Activated T-helper 2 cell treated with anti-CD3 and anti-CD28 coated beads, Interferon-gamma antibody, Interleukin-2, Interleukin-4, amounts not matched to agents 10 μg/mL and 5 μg/mL and 100 μg/mL, durations not matched to agents 14 hours and 24 hours and 36 hours (primary cell): ENCODE measurements at regions not wholly inside any gene's neighbourhood (a gene's known extent, or its start where the extent isn't known, plus 50 kb on each side); places are given as distances from the start of the nearest gene placed in this dataset.

ENCODE experiments used
- DNase-seq: peaks from one replicate; pipeline ENCODE4 v3.0.0; 2021; ENCODE audit warnings: low spot score
- H3K27ac Mint-ChIP-seq: one replicate; pipeline ENCODE4 v1.8.0; 2021; ENCODE audit warnings: mixed read lengths
- H3K27me3 Mint-ChIP-seq: one replicate; pipeline ENCODE4 v1.8.0; 2021; ENCODE audit warnings: low read depth, mixed read lengths
- H3K36me3 Mint-ChIP-seq: one replicate; pipeline ENCODE4 v1.8.0; 2021; ENCODE audit warnings: low read depth, mixed read lengths
- H3K4me1 Mint-ChIP-seq: one replicate; pipeline ENCODE4 v1.8.0; 2021; ENCODE audit warnings: low read depth, mixed read lengths
- H3K4me3 Mint-ChIP-seq: one replicate; pipeline ENCODE4 v1.8.0; 2021; ENCODE audit warnings: low read depth, mild to moderate bottlenecking, moderate library complexity, mixed read lengths
- H3K9me3 Mint-ChIP-seq: one replicate; pipeline ENCODE4 v1.8.0; 2021; ENCODE audit warnings: mixed read lengths
- intact Hi-C: fragments of 100-400 bp; cut with micrococcal nuclease; formaldehyde crosslinking; loops from one replicate; pipeline ENCODE4 v1.15.1; 2023

DNA sequence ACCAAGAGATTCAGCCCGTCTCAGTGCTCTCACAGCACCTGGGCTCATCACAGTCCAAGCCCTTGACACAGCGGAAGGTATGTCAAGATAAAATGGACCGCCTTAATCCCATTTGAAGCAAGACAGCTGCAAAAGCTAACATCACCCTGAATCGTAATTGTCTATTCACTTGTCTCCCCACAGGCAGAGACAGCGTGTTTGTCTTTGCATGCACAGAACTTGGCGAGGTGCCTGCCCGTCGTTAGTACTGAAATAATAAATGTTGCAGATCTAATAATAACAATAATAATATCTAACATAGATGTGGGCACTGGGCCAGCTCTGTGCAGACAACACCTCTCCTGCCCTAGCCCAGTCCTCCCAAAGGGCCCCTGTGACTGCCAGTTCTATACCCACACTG, 271.7 kb downstream of the NPHP4 start:
- Mint-ChIP-seq H3K36me3 (no peaks in the 10 kb centered on the region), H3K9me3 (no peaks in the 10 kb centered on the region), H3K4me1 (no peaks in the 10 kb centered on the region), H3K4me3 (no peak overlapping the region), H3K27ac (no peak overlapping the region), H3K27me3 (no peaks in the 10 kb centered on the region)
- no peak for DNase-seq
- intact Hi-C loops, result no loop called here

DNA sequence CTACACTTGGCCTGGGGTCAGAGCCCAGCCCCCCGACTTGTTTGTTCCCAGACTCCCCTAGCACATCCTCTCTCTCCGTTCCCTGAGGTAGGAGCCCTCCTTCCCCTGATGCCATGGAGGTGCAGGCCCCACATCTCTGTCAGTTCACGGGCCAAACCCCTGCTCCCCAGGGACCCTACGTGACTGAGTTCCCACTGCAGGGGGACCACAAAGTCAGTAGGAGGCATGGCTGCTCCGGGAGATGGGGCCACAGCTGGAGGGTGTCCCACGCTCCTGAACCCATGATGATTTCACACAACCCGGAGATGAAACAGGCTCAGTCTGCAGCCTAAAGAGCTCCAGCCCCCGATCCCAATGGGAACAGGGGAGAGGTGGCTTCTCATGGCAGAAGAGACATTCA, 272.2 kb downstream of the NPHP4 start:
- DNase-seq, result no peak
- no peaks in the 10 kb centered on the region for H3K27me3 Mint-ChIP-seq
- no peaks in the 10 kb centered on the region for H3K9me3 Mint-ChIP-seq
- no peak overlapping the region for H3K4me3 Mint-ChIP-seq
- no peaks in the 10 kb centered on the region for H3K4me1 Mint-ChIP-seq
- intact Hi-C loops, result no loop called here
- H3K36me3 Mint-ChIP-seq, result no peaks in the 10 kb centered on the region
- no peak overlapping the region for H3K27ac Mint-ChIP-seq

DNA sequence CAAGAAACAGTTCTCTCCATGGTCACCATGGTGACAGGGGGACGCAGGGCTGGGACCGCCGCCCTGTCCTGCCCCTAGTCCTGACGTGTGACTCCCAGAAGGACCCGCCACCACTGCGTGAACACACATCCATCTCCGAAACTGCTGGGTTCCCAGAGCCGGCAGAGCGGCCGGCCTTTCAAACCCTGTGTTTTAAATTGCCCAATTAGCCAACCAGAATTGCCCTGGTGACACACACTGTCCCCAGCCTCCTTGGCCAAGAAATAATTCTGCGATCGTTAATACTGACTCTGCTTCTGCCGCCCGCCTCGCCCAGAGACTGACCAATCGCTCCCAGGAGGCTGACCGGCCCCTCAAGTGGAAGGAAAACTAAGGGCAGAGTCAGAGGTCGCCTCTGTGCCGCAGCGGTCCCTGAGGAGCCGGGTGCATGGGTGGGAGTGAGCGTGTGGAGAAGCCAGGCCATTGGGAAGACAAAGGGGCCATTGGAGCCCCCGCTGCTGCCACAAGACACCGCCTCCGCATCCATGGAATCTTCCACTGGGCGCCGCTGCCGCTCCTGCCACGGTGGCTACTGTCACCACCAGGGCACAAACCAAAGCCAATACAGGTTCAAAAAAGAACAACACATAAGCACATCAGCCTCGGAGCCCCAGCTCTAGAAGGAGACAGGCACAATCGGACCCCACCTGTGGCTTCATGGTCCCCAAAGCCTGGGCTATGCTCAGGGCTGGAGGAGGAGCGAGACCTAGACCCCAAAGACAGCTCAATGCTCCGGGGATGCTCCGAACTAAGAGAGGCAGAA, 273.2 kb downstream of the NPHP4 start:
- H3K36me3 Mint-ChIP-seq, result no peaks in the 10 kb centered on the region
- no peaks in the 10 kb centered on the region for H3K4me1 Mint-ChIP-seq
- DNase-seq, result no peak
- no peaks in the 10 kb centered on the region for H3K27me3 Mint-ChIP-seq
- no peak overlapping the region for H3K4me3 Mint-ChIP-seq
- no peaks in the 10 kb centered on the region for H3K9me3 Mint-ChIP-seq
- intact Hi-C loops, result no loop called here
- H3K27ac Mint-ChIP-seq, result no peak overlapping the region

- no peak overlapping the region for H3K4me3 Mint-ChIP-seq
- H3K27ac Mint-ChIP-seq, result no peak overlapping the region
- no peak for DNase-seq
- H3K36me3 Mint-ChIP-seq, result no peaks in the 10 kb centered on the region
- intact Hi-C loops, result no loop called here
- no peaks in the 10 kb centered on the region for H3K4me1 Mint-ChIP-seq
- no peaks in the 10 kb centered on the region for H3K27me3 Mint-ChIP-seq
- H3K9me3 Mint-ChIP-seq, result no peaks in the 10 kb centered on the region
These were observed 275.1 kb downstream of the NPHP4 start for GRCh38 chr1:5717031-5717682.

DNA sequence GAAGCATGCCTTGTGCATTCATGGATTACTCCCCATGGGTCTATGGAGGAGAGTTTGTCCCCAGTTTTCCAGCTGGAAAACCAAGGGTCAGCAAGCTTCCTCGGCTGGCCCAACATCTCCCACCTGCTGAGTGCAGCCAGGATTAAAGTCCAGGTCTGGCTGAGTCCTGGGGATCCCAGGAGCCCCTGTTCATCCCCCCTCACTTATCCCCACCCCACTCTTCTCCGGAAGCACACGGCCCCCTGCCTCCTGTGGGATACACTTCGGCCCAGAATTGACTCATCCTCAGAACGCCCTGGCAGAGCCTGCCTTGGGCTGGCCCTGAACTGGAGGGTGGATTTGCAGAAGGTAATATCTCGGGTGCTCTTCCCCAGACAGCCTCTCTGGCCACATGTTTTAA, 276.1 kb downstream of the NPHP4 start:
- Mint-ChIP-seq H3K4me3 (no peak overlapping the region), H3K27me3 (no peaks in the 10 kb centered on the region), H3K27ac (no peak overlapping the region), H3K9me3 (no peaks in the 10 kb centered on the region), H3K36me3 (no peaks in the 10 kb centered on the region), H3K4me1 (no peaks in the 10 kb centered on the region)
- intact Hi-C loops, result no loop called here
- no peak for DNase-seq

DNA sequence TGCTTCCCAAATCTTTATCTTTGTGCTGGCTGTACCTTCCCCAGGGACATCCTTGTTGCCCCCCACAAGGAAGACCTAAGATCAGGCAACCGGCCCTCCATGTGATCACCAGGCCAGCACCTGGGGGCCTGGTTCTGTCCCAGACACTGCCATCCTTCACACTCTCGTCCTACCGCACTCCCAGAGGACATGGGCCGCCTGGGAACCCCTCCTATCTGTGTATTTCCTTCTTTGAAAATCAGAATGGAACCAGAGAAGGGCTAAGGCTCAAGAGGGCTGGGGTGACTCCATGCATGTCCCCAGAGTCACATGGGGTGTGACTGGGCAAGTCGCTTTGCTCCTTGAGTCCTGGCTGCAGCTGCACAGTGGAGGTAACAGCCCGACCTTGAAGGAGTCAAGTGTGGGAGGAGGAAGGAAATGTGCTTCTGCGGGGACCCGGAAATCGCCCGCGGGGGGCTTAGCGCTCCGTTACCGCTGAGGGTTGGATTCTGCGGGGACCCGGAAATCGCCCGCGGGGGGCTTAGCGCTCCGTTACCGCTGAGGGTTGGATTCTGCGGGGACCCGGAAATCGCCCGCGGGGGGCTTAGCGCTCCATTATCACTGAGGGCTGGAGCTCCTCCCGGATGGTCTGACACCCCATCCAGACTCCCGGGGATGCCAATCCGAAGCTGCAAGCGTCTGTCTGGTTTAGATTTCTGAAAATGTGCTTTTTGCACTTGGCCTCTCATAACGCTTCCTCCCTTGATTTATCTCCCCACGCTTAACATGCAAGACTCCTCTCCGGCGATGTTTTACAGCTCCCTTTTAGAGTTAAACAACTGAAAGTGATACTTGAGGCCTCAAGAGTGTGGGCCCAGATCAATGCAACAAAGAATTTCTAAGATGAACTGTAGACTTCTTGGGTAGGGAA, 278.9 kb downstream of the NPHP4 start:
- Mint-ChIP-seq H3K4me1 (no peaks in the 10 kb centered on the region), H3K27me3 (no peaks in the 10 kb centered on the region), H3K27ac (no peak overlapping the region), H3K9me3 (no peaks in the 10 kb centered on the region), H3K36me3 (no peaks in the 10 kb centered on the region), H3K4me3 (no peak overlapping the region)
- no peak for DNase-seq
- intact Hi-C loops, result no loop called here

GRCh38 chr1:5711956-5712645, 280.1 kb downstream of the NPHP4 start:
- intact Hi-C loops, result no loop called here
- Mint-ChIP-seq H3K4me3 (no peak overlapping the region), H3K36me3 (no peaks in the 10 kb centered on the region), H3K9me3 (no peaks in the 10 kb centered on the region), H3K4me1 (no peaks in the 10 kb centered on the region), H3K27ac (no peak overlapping the region), H3K27me3 (no peaks in the 10 kb centered on the region)
- no peak for DNase-seq

DNA sequence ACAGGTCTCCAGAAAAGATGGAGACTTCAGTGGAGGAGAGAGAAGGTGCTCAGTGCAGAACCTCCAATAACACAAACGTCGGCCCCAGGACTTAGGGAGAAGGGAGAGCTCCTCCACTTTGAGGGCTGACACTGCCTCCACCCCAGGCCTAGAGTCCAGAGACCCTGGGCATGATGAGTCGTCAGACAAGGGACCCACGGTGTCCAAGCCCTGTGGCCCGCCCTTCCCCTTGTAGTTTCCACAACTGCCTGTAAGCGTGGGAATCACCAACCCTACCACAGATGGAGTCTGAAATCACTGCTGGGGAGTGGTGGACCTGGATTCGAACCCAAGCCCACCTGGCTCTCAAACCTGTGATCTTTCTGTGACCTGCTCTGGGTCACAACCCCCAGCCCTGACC, 281.1 kb downstream of the NPHP4 start:
- DNase-seq, result no peak
- no peaks in the 10 kb centered on the region for H3K27me3 Mint-ChIP-seq
- no peaks in the 10 kb centered on the region for H3K9me3 Mint-ChIP-seq
- H3K27ac Mint-ChIP-seq, result no peak overlapping the region
- intact Hi-C loops, result no loop called here
- H3K4me1 Mint-ChIP-seq, result no peaks in the 10 kb centered on the region
- no peaks in the 10 kb centered on the region for H3K36me3 Mint-ChIP-seq
- H3K4me3 Mint-ChIP-seq, result no peak overlapping the region

GRCh38 chr1:5709976-5710375, 282.2 kb downstream of the NPHP4 start:
- Mint-ChIP-seq H3K27ac (no peak overlapping the region), H3K4me3 (no peak overlapping the region), H3K36me3 (no peaks in the 10 kb centered on the region), H3K4me1 (no peaks in the 10 kb centered on the region), H3K27me3 (no peaks in the 10 kb centered on the region), H3K9me3 (no peaks in the 10 kb centered on the region)
- intact Hi-C loops, result no loop called here
- no peak for DNase-seq

- Mint-ChIP-seq H3K4me3 (no peak overlapping the region), H3K27me3 (no peaks in the 10 kb centered on the region), H3K27ac (no peak overlapping the region)
These were observed 282.7 kb downstream of the NPHP4 start for GRCh38 chr1:5709461-5709975.

GRCh38 chr1:5708346-5709245, 283.6 kb downstream of the NPHP4 start:
- no peaks in the 10 kb centered on the region for H3K4me1 Mint-ChIP-seq
- no peak overlapping the region for H3K4me3 Mint-ChIP-seq
- DNase-seq, result no peak
- no peaks in the 10 kb centered on the region for H3K27me3 Mint-ChIP-seq
- no peaks in the 10 kb centered on the region for H3K36me3 Mint-ChIP-seq
- intact Hi-C loops, result no loop called here
- no peak overlapping the region for H3K27ac Mint-ChIP-seq
- no peaks in the 10 kb centered on the region for H3K9me3 Mint-ChIP-seq

More at GRCh38 chr1:5709461-5709975, 282.7 kb downstream of the NPHP4 start:
- no peaks in the 10 kb centered on the region for H3K36me3 Mint-ChIP-seq
- intact Hi-C loops, result no loop called here
- no peaks in the 10 kb centered on the region for H3K4me1 Mint-ChIP-seq
- no peaks in the 10 kb centered on the region for H3K9me3 Mint-ChIP-seq
- DNase-seq, result no peak
